ENCODE measurements at regions not wholly inside any gene's neighbourhood (a gene's known extent, or its start where the extent isn't known, plus 50 kb on each side); places are given as distances from the start of the nearest gene placed in this dataset.
A peak's percentile ranks its signal among the peaks of the same experiment; 100 is the strongest.
"Not testable (repeated sequence)": the region's sequence is repeated elsewhere in the genome, so short reads cannot be mapped to it uniquely, and the experiment has no call there.

DNA sequence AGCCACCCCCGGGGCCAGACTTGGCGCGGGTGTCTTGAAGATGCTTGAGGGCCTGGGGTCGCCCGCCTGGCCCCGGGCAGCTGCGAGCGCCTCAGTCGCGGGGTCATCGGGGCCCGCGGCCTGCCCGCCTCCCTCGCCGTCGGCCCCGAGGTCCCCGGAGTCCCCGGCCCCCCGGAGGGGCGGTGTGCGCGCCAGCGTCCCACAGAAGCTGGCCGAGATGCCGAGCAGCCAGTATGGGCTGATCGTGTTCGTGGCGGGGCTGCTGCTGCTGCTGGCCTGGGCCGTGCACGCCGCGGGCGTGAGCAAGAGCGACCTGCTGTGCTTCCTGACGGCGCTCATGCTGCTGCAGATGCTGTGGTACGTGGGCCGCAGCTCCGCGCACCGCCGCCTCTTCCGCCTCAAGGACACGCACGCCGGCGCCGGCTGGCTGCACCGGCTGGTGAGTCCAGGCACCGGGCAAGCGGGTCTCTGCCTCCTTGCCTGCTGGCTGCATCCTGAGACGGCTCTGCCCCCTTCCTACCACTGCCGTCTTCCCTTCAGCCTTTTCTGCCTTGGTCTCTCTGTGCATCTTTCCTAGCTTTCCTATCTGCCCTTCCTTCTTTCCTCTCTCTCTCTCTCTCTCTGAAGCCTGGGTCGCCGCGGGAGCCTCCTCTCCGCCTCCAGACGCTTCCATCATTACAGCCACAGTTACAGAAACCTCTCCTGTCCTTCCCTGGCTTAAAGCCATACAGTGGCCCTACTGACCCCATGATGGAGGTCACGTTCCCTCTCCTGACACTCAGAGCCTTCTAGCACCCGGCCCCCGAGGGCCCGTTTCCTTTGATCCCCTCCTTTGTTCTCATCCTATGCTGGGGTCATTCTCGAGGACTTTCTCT lies 2898.2 kb downstream of the RPIA start:
- H3K36me3 ChIP-seq (ENCODE audit: low read depth, low read length); H3K4me3 ChIP-seq (ENCODE audit: low read length); H3F3A ChIP-seq (ENCODE audit: low read length, unreplicated experiment); H4K20me1 ChIP-seq (ENCODE audit: low read length); H3K4me2 ChIP-seq (ENCODE audit: low read length); H3K27ac ChIP-seq (ENCODE audit: low read length); H3K9me3 ChIP-seq (ENCODE audit: low read length); H3K4me1 ChIP-seq (ENCODE audit: insufficient read depth, low read length); H2AFZ ChIP-seq (ENCODE audit: low read length); H3K9me2 ChIP-seq (replicated peaks; ENCODE audit: low read length); intact Hi-C loops (cut with micrococcal nuclease); DNase-seq; POLR2A ChIA-PET (ENCODE audit: unreplicated experiment); BruUV-seq (replicated peaks); CTCF ChIA-PET; H3K79me2 ChIP-seq (ENCODE audit: low read length); ATAC-seq; H3K9ac ChIP-seq (ENCODE audit: low read length): not testable (repeated sequence)
- H3K27me3 ChIP-seq (ENCODE audit: low read length), result peaks cover 13% of the 10 kb centered on the region

DNA sequence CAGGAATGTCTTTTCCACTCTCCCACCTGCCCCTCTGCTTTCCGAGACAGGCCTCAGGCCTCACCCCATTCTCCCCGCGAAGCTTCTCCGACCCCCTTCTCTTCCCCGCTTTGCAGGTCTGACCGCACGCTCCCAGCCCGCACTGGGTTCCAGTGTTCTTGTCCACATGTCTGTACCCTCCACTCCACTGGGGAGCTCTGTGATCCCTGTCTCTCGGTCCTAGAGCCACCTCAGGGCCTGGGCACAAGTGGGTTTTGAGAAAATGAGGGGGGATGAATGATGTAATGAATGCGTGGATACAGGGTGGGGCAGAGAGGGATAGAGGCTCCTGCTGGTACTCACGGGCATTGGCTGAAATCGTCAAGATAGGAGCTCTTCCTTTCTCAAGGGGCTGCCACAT lies 2898.9 kb downstream of the RPIA start:
- POLR2A ChIA-PET (ENCODE audit: unreplicated experiment); BruUV-seq (replicated peaks); CTCF ChIA-PET; H3F3A ChIP-seq (ENCODE audit: low read length, unreplicated experiment); DNase-seq; H3K9ac ChIP-seq (ENCODE audit: low read length); H3K27ac ChIP-seq (ENCODE audit: low read length); H3K4me1 ChIP-seq (ENCODE audit: insufficient read depth, low read length); H3K79me2 ChIP-seq (ENCODE audit: low read length); H3K4me3 ChIP-seq (ENCODE audit: low read length); H3K9me2 ChIP-seq (replicated peaks; ENCODE audit: low read length); H3K9me3 ChIP-seq (ENCODE audit: low read length); H4K20me1 ChIP-seq (ENCODE audit: low read length); H3K36me3 ChIP-seq (ENCODE audit: low read depth, low read length); H3K4me2 ChIP-seq (ENCODE audit: low read length); ATAC-seq; intact Hi-C loops (cut with micrococcal nuclease); H2AFZ ChIP-seq (ENCODE audit: low read length): not testable (repeated sequence)
- peaks cover 13% of the 10 kb centered on the region for H3K27me3 ChIP-seq (ENCODE audit: low read length)

DNA sequence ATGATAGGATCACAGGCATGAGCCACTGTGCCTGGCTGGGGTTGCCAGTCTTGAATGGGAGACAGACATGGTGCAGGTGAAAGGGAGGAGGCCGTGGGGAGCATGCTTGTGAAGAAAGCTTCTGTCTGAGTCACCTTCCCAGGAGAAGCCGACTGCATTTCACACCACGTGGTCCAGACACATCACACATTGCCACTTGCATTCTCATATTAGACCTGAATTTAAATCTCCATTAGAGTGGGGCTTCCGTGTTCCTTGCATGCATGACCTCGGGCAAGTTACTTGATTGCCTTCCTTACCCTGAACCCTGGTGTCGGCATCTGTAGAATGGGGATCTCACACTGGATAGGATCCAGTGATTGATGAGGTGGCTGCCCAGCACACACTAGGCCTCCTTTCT lies 2899.6 kb downstream of the RPIA start:
- H3K36me3 ChIP-seq (ENCODE audit: low read depth, low read length); H3K4me1 ChIP-seq (ENCODE audit: insufficient read depth, low read length); H3K27ac ChIP-seq (ENCODE audit: low read length); H3K4me2 ChIP-seq (ENCODE audit: low read length); H3K9ac ChIP-seq (ENCODE audit: low read length); intact Hi-C loops (cut with micrococcal nuclease); H3K9me2 ChIP-seq (replicated peaks; ENCODE audit: low read length); H2AFZ ChIP-seq (ENCODE audit: low read length); CTCF ChIA-PET; H3F3A ChIP-seq (ENCODE audit: low read length, unreplicated experiment); H4K20me1 ChIP-seq (ENCODE audit: low read length); ATAC-seq; POLR2A ChIA-PET (ENCODE audit: unreplicated experiment); BruUV-seq (replicated peaks); H3K9me3 ChIP-seq (ENCODE audit: low read length); DNase-seq; H3K4me3 ChIP-seq (ENCODE audit: low read length); H3K79me2 ChIP-seq (ENCODE audit: low read length): not testable (repeated sequence)
- peaks cover 13% of the 10 kb centered on the region for H3K27me3 ChIP-seq (ENCODE audit: low read length)

DNA sequence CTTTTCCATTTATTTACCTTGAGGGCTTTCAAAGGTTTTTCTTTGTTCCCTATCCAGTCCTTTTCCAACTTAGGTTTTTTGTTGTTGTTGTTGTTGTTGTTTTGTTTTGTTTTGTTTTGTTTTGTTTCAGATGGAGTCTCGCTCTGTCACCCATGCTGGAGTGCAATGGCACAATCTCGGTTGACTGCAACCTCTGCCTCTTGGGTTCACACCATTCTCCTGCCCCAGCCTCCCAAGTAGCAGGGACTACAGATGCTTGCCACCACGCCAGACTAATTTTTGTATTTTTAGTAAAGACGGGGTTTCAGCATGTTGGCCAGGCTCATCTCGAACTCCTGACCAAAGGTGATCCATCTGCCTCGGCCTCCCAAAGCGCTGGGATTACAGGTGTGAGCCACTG lies 2906.0 kb downstream of the RPIA start:
- H3K79me2 ChIP-seq (ENCODE audit: low read length); H3K27me3 ChIP-seq (ENCODE audit: low read length); BruUV-seq (replicated peaks); intact Hi-C loops (cut with micrococcal nuclease); H3K27ac ChIP-seq (ENCODE audit: low read length); H3K36me3 ChIP-seq (ENCODE audit: low read depth, low read length); ATAC-seq; H3K9me2 ChIP-seq (replicated peaks; ENCODE audit: low read length); DNase-seq; POLR2A ChIA-PET (ENCODE audit: unreplicated experiment); H2AFZ ChIP-seq (ENCODE audit: low read length); H4K20me1 ChIP-seq (ENCODE audit: low read length); H3K4me1 ChIP-seq (ENCODE audit: insufficient read depth, low read length); CTCF ChIA-PET; H3F3A ChIP-seq (ENCODE audit: low read length, unreplicated experiment); H3K4me2 ChIP-seq (ENCODE audit: low read length); H3K4me3 ChIP-seq (ENCODE audit: low read length); H3K9me3 ChIP-seq (ENCODE audit: low read length); H3K9ac ChIP-seq (ENCODE audit: low read length): not testable (repeated sequence)

DNA sequence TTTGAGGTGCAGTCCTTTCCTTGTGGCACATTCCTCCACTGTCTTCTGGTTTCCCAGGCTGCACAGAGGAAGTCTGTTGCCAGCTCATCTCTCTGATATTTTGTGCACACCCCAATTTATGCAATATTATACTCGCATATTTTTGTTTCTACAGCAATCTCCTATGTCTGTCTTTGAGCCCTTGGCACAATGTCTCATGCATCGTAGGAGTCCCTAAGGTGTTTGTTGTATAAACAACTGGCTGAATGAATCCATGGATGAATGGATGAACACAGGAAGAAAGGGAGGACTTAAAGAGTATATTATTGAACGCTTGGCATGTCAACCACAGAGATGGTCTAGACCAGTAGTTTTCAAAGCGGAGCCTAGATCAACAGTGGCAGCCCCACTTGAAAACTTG lies 2907.0 kb downstream of the RPIA start:
- H3K4me1 ChIP-seq (ENCODE audit: insufficient read depth, low read length); H3F3A ChIP-seq (ENCODE audit: low read length, unreplicated experiment); H2AFZ ChIP-seq (ENCODE audit: low read length); intact Hi-C loops (cut with micrococcal nuclease); POLR2A ChIA-PET (ENCODE audit: unreplicated experiment); H3K36me3 ChIP-seq (ENCODE audit: low read depth, low read length); BruUV-seq (replicated peaks); H3K4me3 ChIP-seq (ENCODE audit: low read length); H3K4me2 ChIP-seq (ENCODE audit: low read length); H3K9ac ChIP-seq (ENCODE audit: low read length); H3K27me3 ChIP-seq (ENCODE audit: low read length); H3K9me3 ChIP-seq (ENCODE audit: low read length); ATAC-seq; H3K79me2 ChIP-seq (ENCODE audit: low read length); H4K20me1 ChIP-seq (ENCODE audit: low read length); CTCF ChIA-PET; H3K9me2 ChIP-seq (replicated peaks; ENCODE audit: low read length); H3K27ac ChIP-seq (ENCODE audit: low read length): not testable (repeated sequence)
- peak; percentile 39 for DNase-seq

DNA sequence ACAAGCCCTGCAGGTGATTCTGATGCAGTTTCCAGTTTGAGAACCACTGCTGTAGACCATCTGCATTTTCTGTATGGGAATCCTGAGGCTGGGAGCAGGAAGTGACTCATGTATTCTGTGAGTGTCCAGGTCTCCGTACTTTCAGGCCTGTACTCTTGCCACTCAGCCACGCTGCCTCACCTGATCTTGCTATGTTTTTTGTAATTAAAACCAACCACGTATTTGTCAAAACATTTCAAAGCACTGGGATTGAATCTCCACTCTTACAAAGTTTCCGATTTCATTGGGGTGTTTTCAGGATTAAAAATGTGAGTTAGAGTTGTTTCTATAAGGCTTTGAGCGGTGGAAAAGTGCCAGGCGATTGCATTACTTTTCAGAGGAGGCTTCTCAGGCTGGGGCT lies 2907.5 kb downstream of the RPIA start:
- H2AFZ ChIP-seq (ENCODE audit: low read length), result peak overlapping the region; percentile 58; the same call in 1 of the 2 replicates
- H3F3A ChIP-seq (ENCODE audit: low read length, unreplicated experiment); H3K36me3 ChIP-seq (ENCODE audit: low read depth, low read length); intact Hi-C loops (cut with micrococcal nuclease); H4K20me1 ChIP-seq (ENCODE audit: low read length); BruUV-seq (replicated peaks); ATAC-seq; H3K4me1 ChIP-seq (ENCODE audit: insufficient read depth, low read length); H3K27me3 ChIP-seq (ENCODE audit: low read length); H3K9ac ChIP-seq (ENCODE audit: low read length); H3K9me3 ChIP-seq (ENCODE audit: low read length); POLR2A ChIA-PET (ENCODE audit: unreplicated experiment); H3K9me2 ChIP-seq (replicated peaks; ENCODE audit: low read length); H3K79me2 ChIP-seq (ENCODE audit: low read length); H3K4me3 ChIP-seq (ENCODE audit: low read length); CTCF ChIA-PET; H3K27ac ChIP-seq (ENCODE audit: low read length): not testable (repeated sequence)
- peak; percentile 30 for DNase-seq
- H3K4me2 ChIP-seq (ENCODE audit: low read length), result peak overlapping the region; percentile 36

DNA sequence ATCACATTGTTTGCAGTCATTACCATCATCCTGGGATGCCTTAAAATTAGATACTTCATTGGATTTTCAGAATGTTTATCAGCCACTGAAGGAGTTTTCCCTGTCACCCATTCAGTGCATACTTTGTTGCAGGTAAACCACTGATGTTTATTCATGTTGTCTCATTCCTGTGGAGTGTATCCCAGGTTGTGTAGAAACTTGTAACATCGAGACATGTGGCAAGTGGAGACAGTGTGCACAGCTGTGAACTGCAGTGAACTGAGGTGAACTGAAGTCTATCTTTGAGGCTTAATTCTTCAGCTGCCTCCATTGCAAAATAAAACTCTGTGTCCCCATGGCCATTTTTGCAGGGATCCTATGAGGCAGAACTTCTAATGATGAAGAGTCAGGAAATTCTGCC lies 2911.4 kb downstream of the RPIA start:
- DNase-seq; CTCF ChIA-PET; H3K36me3 ChIP-seq (ENCODE audit: low read depth, low read length); H3K4me2 ChIP-seq (ENCODE audit: low read length); H3K9me2 ChIP-seq (replicated peaks; ENCODE audit: low read length); H3F3A ChIP-seq (ENCODE audit: low read length, unreplicated experiment); BruUV-seq (replicated peaks); H3K4me3 ChIP-seq (ENCODE audit: low read length); POLR2A ChIA-PET (ENCODE audit: unreplicated experiment); H3K9ac ChIP-seq (ENCODE audit: low read length); ATAC-seq; H3K9me3 ChIP-seq (ENCODE audit: low read length); H4K20me1 ChIP-seq (ENCODE audit: low read length); H3K27me3 ChIP-seq (ENCODE audit: low read length); H3K79me2 ChIP-seq (ENCODE audit: low read length); H3K4me1 ChIP-seq (ENCODE audit: insufficient read depth, low read length); intact Hi-C loops (cut with micrococcal nuclease); H3K27ac ChIP-seq (ENCODE audit: low read length); H2AFZ ChIP-seq (ENCODE audit: low read length): not testable (repeated sequence)
